SK-N-SH treated with all-trans-retinoic acid at 6 μM for 48 hours (cell line): ENCODE measurements at regions not wholly inside any gene's neighbourhood (a gene's known extent, or its start where the extent isn't known, plus 50 kb on each side); places are given as distances from the start of the nearest gene placed in this dataset.

Source experiments
- ATAC-seq: fragments of 200-7000 bp; cut with Tn5 transposase; 3 replicates; pipeline ENCODE4 v1.9.1; 2020; ENCODE audit warnings: mild to moderate bottlenecking, moderate library complexity
- ARNTL ChIP-seq: fragments of 450-650 bp; formaldehyde crosslinking; IDR thresholded peaks from 2 replicates; pipeline ENCODE4 v1.5.0; 2020; ENCODE audit warnings: low read depth, mild to moderate bottlenecking, moderate library complexity, borderline replicate concordance
- BACH2 ChIP-seq: fragments of 250-450 bp; sonication (Bioruptor Pico); IDR thresholded peaks from 2 replicates; pipeline ENCODE4 v1.9.0; 2021; ENCODE audit warnings: mild to moderate bottlenecking, borderline replicate concordance
- CREB5 ChIP-seq: fragments of 250-450 bp; sonication (Bioruptor Pico); IDR thresholded peaks from 2 replicates; pipeline ENCODE4 v1.5.1; 2020; ENCODE audit warnings: low read depth, mild to moderate bottlenecking, moderate library complexity
- CSDC2 ChIP-seq: fragments of 250-450 bp; sonication (Bioruptor Pico); IDR thresholded peaks from 2 replicates; pipeline ENCODE4 v1.5.0; 2020; ENCODE audit warnings: mild to moderate bottlenecking, moderate library complexity
- CSRNP3 ChIP-seq: fragments of 250-450 bp; sonication (Bioruptor Pico); IDR thresholded peaks from 2 replicates; pipeline ENCODE4 v1.5.1; 2021; ENCODE audit warnings: mild to moderate bottlenecking, moderate library complexity
- ESRRG ChIP-seq: fragments of 250-450 bp; sonication (Bioruptor Pico); IDR thresholded peaks from 2 replicates; pipeline ENCODE4 v1.6.1; 2021; ENCODE audit warnings: mild to moderate bottlenecking
- GLIS3 ChIP-seq: fragments of 250-450 bp; sonication (Bioruptor Pico); IDR thresholded peaks from 2 replicates; pipeline ENCODE4 v1.5.0; 2020; ENCODE audit warnings: mild to moderate bottlenecking, moderate library complexity
- ISL1 ChIP-seq: fragments of 250-450 bp; sonication (Bioruptor Pico); IDR thresholded peaks from 2 replicates; pipeline ENCODE4 v2.1.2; 2022; ENCODE audit warnings: mild to moderate bottlenecking, moderate library complexity
- OSR1 ChIP-seq: fragments of 250-450 bp; sonication (Bioruptor Pico); IDR thresholded peaks from 2 replicates; pipeline ENCODE4 v1.8.0; 2022; ENCODE audit warnings: moderate library complexity, mild to moderate bottlenecking, inconsistent platforms
- POU6F1 ChIP-seq: fragments of 250-450 bp; sonication (Bioruptor Pico); IDR thresholded peaks from 2 replicates; pipeline ENCODE4 v1.8.0; 2021; ENCODE audit warnings: low read depth, mild to moderate bottlenecking, moderate library complexity, borderline replicate concordance
- PPARA ChIP-seq: fragments of 250-450 bp; sonication (Bioruptor Pico); IDR thresholded peaks from 2 replicates; pipeline ENCODE4 v1.5.0; 2020; ENCODE audit warnings: mild to moderate bottlenecking, borderline replicate concordance
- RARB ChIP-seq: fragments of 250-450 bp; sonication (Bioruptor Pico); IDR thresholded peaks from 2 replicates; pipeline ENCODE4 v1.8.0; 2021; ENCODE audit warnings: mild to moderate bottlenecking, moderate library complexity
- SNAI2 ChIP-seq: fragments of 250-450 bp; sonication (Bioruptor Pico); IDR thresholded peaks from 2 replicates; pipeline ENCODE4 v1.5.0; 2020; ENCODE audit warnings: mild to moderate bottlenecking, moderate library complexity
- TCF4 ChIP-seq: fragments of 250-450 bp; sonication (Bioruptor Pico); IDR thresholded peaks from 2 replicates; pipeline ENCODE4 v1.8.0; 2021; ENCODE audit warnings: mild to moderate bottlenecking, moderate library complexity, borderline replicate concordance
- TOX ChIP-seq: fragments of 250-450 bp; sonication (Bioruptor Pico); IDR thresholded peaks from 2 replicates; pipeline ENCODE4 v1.8.0; 2021; ENCODE audit warnings: mild to moderate bottlenecking, moderate library complexity, borderline replicate concordance
- ZFP3 ChIP-seq: fragments of 250-450 bp; sonication (Bioruptor Pico); IDR thresholded peaks from 2 replicates; pipeline ENCODE4 v1.5.0; 2020; ENCODE audit warnings: mild to moderate bottlenecking, moderate library complexity
- ZFP30 ChIP-seq: fragments of 450-650 bp; formaldehyde crosslinking; IDR thresholded peaks from 2 replicates; pipeline ENCODE4 v1.5.0; 2022; ENCODE audit warnings: mild to moderate bottlenecking, moderate library complexity
- ZNF565 ChIP-seq: fragments of 450-650 bp; formaldehyde crosslinking; conservative IDR thresholded peaks from 2 replicates; pipeline ENCODE4 v1.5.0; 2020; ENCODE audit warnings: low read depth, mild to moderate bottlenecking, moderate library complexity
- ZNF70 ChIP-seq: fragments of 450-650 bp; formaldehyde crosslinking; IDR thresholded peaks from 2 replicates; pipeline ENCODE4 v1.5.0; 2020; ENCODE audit warnings: mild to moderate bottlenecking, moderate library complexity
- TF ChIP-seq, protein P1 (sequence below): fragments of 250-450 bp; sonication (Bioruptor Pico); IDR thresholded peaks from 2 replicates; pipeline ENCODE4 v1.5.0; 2020; ENCODE audit warnings: mild to moderate bottlenecking, moderate library complexity
- TF ChIP-seq, protein P2 (sequence below): fragments of 250-450 bp; sonication (Bioruptor Pico); IDR thresholded peaks from 2 replicates; pipeline ENCODE4 v1.8.0; 2020; ENCODE audit warnings: mild to moderate bottlenecking, moderate library complexity, borderline replicate concordance

GRCh38 chr20:22717466-22717865 lies 133.1 kb upstream of the FOXA2 start:
- TF ChIP-seq RARB (CRISPR knock-in tag), result no peak
- TF ChIP-seq, protein P1, sequence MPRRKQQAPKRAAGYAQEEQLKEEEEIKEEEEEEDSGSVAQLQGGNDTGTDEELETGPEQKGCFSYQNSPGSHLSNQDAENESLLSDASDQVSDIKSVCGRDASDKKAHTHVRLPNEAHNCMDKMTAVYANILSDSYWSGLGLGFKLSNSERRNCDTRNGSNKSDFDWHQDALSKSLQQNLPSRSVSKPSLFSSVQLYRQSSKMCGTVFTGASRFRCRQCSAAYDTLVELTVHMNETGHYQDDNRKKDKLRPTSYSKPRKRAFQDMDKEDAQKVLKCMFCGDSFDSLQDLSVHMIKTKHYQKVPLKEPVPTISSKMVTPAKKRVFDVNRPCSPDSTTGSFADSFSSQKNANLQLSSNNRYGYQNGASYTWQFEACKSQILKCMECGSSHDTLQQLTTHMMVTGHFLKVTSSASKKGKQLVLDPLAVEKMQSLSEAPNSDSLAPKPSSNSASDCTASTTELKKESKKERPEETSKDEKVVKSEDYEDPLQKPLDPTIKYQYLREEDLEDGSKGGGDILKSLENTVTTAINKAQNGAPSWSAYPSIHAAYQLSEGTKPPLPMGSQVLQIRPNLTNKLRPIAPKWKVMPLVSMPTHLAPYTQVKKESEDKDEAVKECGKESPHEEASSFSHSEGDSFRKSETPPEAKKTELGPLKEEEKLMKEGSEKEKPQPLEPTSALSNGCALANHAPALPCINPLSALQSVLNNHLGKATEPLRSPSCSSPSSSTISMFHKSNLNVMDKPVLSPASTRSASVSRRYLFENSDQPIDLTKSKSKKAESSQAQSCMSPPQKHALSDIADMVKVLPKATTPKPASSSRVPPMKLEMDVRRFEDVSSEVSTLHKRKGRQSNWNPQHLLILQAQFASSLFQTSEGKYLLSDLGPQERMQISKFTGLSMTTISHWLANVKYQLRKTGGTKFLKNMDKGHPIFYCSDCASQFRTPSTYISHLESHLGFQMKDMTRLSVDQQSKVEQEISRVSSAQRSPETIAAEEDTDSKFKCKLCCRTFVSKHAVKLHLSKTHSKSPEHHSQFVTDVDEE, result no peak
- TF ChIP-seq, all 23 proteins: peak for 0
- ATAC-seq, result no peak

- TF ChIP-seq OSR1, result no peak
- TF ChIP-seq, protein P2, sequence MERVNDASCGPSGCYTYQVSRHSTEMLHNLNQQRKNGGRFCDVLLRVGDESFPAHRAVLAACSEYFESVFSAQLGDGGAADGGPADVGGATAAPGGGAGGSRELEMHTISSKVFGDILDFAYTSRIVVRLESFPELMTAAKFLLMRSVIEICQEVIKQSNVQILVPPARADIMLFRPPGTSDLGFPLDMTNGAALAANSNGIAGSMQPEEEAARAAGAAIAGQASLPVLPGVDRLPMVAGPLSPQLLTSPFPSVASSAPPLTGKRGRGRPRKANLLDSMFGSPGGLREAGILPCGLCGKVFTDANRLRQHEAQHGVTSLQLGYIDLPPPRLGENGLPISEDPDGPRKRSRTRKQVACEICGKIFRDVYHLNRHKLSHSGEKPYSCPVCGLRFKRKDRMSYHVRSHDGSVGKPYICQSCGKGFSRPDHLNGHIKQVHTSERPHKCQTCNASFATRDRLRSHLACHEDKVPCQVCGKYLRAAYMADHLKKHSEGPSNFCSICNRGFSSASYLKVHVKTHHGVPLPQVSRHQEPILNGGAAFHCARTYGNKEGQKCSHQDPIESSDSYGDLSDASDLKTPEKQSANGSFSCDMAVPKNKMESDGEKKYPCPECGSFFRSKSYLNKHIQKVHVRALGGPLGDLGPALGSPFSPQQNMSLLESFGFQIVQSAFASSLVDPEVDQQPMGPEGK (CRISPR knock-in tag), result no peak
- no peak for TF ChIP-seq GLIS3
- no peak for TF ChIP-seq CREB5
- TF ChIP-seq, protein P1, result no peak
- TF ChIP-seq TCF4, result no peak
- no peak for TF ChIP-seq ZFP3 (CRISPR knock-in tag)
- ATAC-seq, result no peak
Measured at GRCh38 chr20:22719167-22719591, 134.8 kb upstream of the FOXA2 start.

- no peak for ATAC-seq
- TF ChIP-seq RARB (CRISPR knock-in tag) (no peak), ZNF70 (CRISPR knock-in tag) (no peak), ARNTL (CRISPR knock-in tag) (no peak), CSDC2 (CRISPR knock-in tag) (no peak), ESRRG (no peak), ZNF565 (no peak), SNAI2 (no peak), ISL1 (no peak), POU6F1 (no peak), PPARA (CRISPR knock-in tag) (no peak), ZFP30 (no peak), CREB5 (no peak), CSRNP3 (no peak), OSR1 (no peak), TOX (no peak), BACH2 (no peak)
Measured at GRCh38 chr20:22720206-22720605, 135.8 kb upstream of the FOXA2 start.
